Body of pancreas (tissue), 4 donors: ENCODE measurements at regions not wholly inside any gene's neighbourhood (a gene's known extent, or its start where the extent isn't known, plus 50 kb on each side); places are given as distances from the start of the nearest gene placed in this dataset.

Source experiments
- ATAC-seq: fragments of 150-250 bp; one replicate; pipeline ENCODE4 v1.9.1; 2016
- DNase-seq, 4 donors: peaks; one replicate each; pipeline ENCODE4 v3.0.0-alpha.2; 2019
- H3K27ac ChIP-seq, 4 donors: fragments of 200-600 bp; sonication (generic); 1 replicate in 3 of 4; 2 replicates in 1 of 4; pipeline versions ENCODE4 v1.5.1 to v1.6.1; 2016 to 2019; ENCODE audit warnings: mild to moderate bottlenecking in 1 of 4, mixed read lengths in 1 of 4, moderate library complexity in 1 of 4
- H3K27me3 ChIP-seq, 2 donors: fragments of 200-600 bp; sonication (generic); one replicate each; pipeline ENCODE4 v1.6.0; 2016; ENCODE audit warnings: mild to moderate bottlenecking in 1 of 2
- H3K36me3 ChIP-seq, 2 donors: fragments of 200-600 bp; sonication (generic); replicated peaks in 1 of 2; 2 replicates each; pipeline ENCODE4 v1.5.1; 2016; ENCODE audit warnings: low read depth in 2 of 2; ENCODE audit not compliant: insufficient read depth in 1 of 2
- H3K4me1 ChIP-seq: fragments of 200-600 bp; sonication (generic); one replicate; pipeline ENCODE4 v1.6.0; 2016
- H3K4me3 ChIP-seq, 2 donors: fragments of 200-600 bp; sonication (generic); 1 replicate in 1 of 2; 2 replicates in 1 of 2; pipeline ENCODE4 v1.5.1; 2016 to 2019
- H3K9me3 ChIP-seq, 3 donors: fragments of 200-600 bp; sonication (generic); 1 replicate in 2 of 3; 2 replicates in 1 of 3; pipeline ENCODE4 v1.5.1; 2016
- CTCF ChIP-seq, 7 experiments: fragments of 450-650 bp in 4 of 7; fragments of 200-600 bp in 3 of 7; sonication (generic) in 3 of 7; IDR thresholded peaks; one replicate each; pipeline ENCODE4 v1.5.1; 2016 to 2019; ENCODE audit warnings: antibody characterized with exemption in 7 of 7
- POLR2A ChIP-seq, 3 donors: fragments of 450-650 bp; IDR thresholded peaks; one replicate each; pipeline ENCODE4 v1.6.1; 2016; ENCODE audit warnings: antibody characterized with exemption in 3 of 3, mild to moderate bottlenecking in 2 of 3
- WGBS, 2 donors: methylation state at CpG; one replicate each; pipeline ENCODE4 v1.1.5; 2017; 5-methylcytosine and 5-hydroxymethylcytosine counted together
- intact Hi-C: fragments of 100-400 bp; cut with DNase I; formaldehyde crosslinking; loops from one replicate; pipeline ENCODE4 v1.15.1; 2023

- H3K27me3 ChIP-seq = no peaks in the 10 kb centered on the region
- DNase-seq = no peak
- H3K4me3 ChIP-seq = no peak overlapping the region
- 71 to 79% methylated on average over 2 of the region's 2 CpGs for WGBS, 2 donors
- no peak for TF ChIP-seq CTCF (IDR thresholded peaks at IDR 0.05)
- no peaks in the 10 kb centered on the region for H3K9me3 ChIP-seq
- intact Hi-C loops = no loop called here
- no peaks in the 10 kb centered on the region for H3K4me1 ChIP-seq
- no peak overlapping the region for H3K27ac ChIP-seq
- no peak for ATAC-seq
- no peaks in the 10 kb centered on the region for H3K36me3 ChIP-seq
These were observed 131.7 kb downstream of the PPP1R3A start for GRCh38 chr7:113787106-113787505.

- Histone ChIP-seq H3K27ac (no peak overlapping the region), H3K36me3 (no peaks in the 10 kb centered on the region), H3K4me1 (no peaks in the 10 kb centered on the region), H3K4me3 (no peak overlapping the region), H3K27me3 (no peaks in the 10 kb centered on the region), H3K9me3 (no peaks in the 10 kb centered on the region)
- TF ChIP-seq CTCF (IDR thresholded peaks at IDR 0.05) (no peak), POLR2A (IDR thresholded peaks at IDR 0.05) (no peak)
- WGBS, 2 donors = 56 to 62% methylated on average over 3 of the region's 3 CpGs
- DNase-seq (no peak), ATAC-seq (no peak)
- intact Hi-C loops = no loop called here
These were observed 133.9 kb downstream of the PPP1R3A start for GRCh38 chr7:113784956-113785355.

- Histone ChIP-seq H3K36me3 (no peaks in the 10 kb centered on the region), H3K4me3 (no peak overlapping the region), H3K9me3 (no peaks in the 10 kb centered on the region), H3K27ac (no peak overlapping the region), H3K27me3 (no peaks in the 10 kb centered on the region), H3K4me1 (no peaks in the 10 kb centered on the region)
- TF ChIP-seq CTCF (IDR thresholded peaks at IDR 0.05) = no peak
- no peak for TF ChIP-seq POLR2A (IDR thresholded peaks at IDR 0.05)
- WGBS, 2 donors = 63 to 84% methylated on average over 2 of the region's 2 CpGs
- intact Hi-C loops = no loop called here
- DNase-seq = no peak
- ATAC-seq = no peak
These were observed 134.5 kb downstream of the PPP1R3A start for GRCh38 chr7:113784316-113784715.

- Histone ChIP-seq H3K9me3 (no peaks in the 10 kb centered on the region), H3K4me3 (no peak overlapping the region), H3K4me1 (no peaks in the 10 kb centered on the region), H3K27me3 (no peaks in the 10 kb centered on the region), H3K27ac (no peak overlapping the region), H3K36me3 (no peaks in the 10 kb centered on the region)
- ATAC-seq = no peak
- intact Hi-C loops = no loop called here
- TF ChIP-seq POLR2A (IDR thresholded peaks at IDR 0.05) (no peak), CTCF (IDR thresholded peaks at IDR 0.05) (no peak)
- DNase-seq = no peak
- 64 to 65% methylated on average over 4 of the region's 4 CpGs for WGBS, 2 donors
These were observed 135.4 kb downstream of the PPP1R3A start for GRCh38 chr7:113783403-113783802.

GRCh38 chr7:113775804-113776203 lies 143.0 kb downstream of the PPP1R3A start:
- Histone ChIP-seq H3K36me3 (no peaks in the 10 kb centered on the region), H3K27ac (no peak overlapping the region), H3K9me3 (no peaks in the 10 kb centered on the region), H3K4me3 (no peak overlapping the region), H3K4me1 (no peaks in the 10 kb centered on the region), H3K27me3 (no peaks in the 10 kb centered on the region)
- ATAC-seq = no peak
- no peak for TF ChIP-seq POLR2A (IDR thresholded peaks at IDR 0.05)
- TF ChIP-seq CTCF (IDR thresholded peaks at IDR 0.05) = no peak
- intact Hi-C loops = no loop called here
- WGBS, 2 donors = 56 to 63% methylated on average over 1 of the region's 1 CpG
- DNase-seq = no peak
